ENCODE measurements at regions not wholly inside any gene's neighbourhood (a gene's known extent, or its start where the extent isn't known, plus 50 kb on each side); places are given as distances from the start of the nearest gene placed in this dataset.

DNA sequence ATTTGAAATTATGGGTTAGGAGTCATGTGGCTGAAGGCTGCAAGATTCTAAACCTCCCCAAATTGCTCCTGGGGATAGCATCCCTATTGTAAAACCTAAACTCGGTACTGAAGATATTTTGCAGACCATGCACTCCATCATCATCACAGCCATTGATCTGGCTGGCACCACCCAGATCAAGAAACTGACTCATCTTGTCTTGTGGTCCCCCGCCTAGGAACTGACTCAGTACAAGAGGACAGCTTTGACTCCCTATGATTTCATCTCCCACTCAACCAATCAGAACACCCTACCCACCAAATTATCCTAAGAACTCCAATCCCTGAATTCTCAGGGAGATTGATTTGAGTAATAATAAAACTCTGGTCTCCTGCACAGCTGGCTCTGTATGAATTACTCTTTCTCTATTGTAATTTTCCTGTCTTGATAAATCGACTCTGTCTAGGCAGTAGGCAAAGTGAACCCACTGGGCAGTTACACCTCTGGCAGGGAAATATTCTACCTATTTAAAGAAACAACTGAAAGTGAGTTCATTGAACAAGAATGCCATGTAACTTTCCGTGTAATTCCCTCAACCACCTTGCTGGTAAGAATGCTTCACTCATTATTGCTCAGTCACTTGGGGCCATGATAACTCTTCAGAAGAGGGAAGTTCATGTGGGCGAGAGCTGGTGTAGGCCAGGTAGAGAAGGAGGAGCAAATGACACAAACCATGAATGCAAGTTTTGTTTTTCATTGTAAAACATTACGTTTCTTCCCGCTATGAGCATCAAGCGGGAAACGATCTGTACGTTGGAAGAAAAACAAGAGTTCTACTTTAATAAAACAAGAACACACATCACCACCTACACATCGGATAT lies 602.9 kb upstream of the ARID1B start:
- DNase-seq: no peak
- no peak for TF ChIP-seq GATA1 (IDR thresholded peaks at IDR 0.05; ENCODE audit: low read depth, low read length)
- TF ChIP-seq POLR2A (IDR thresholded peaks at IDR 0.05; ENCODE audit: low read length): no peak

GRCh38 chr6:156169371-156169770 lies 607.8 kb upstream of the ARID1B start:
- TF ChIP-seq POLR2A (IDR thresholded peaks at IDR 0.05; ENCODE audit: low read length) (no peak), GATA1 (IDR thresholded peaks at IDR 0.05; ENCODE audit: low read depth, low read length) (no peak)

GRCh38 chr6:156167625-156168071 lies 609.5 kb upstream of the ARID1B start:
- TF ChIP-seq GATA1 (IDR thresholded peaks at IDR 0.05; ENCODE audit: low read depth, low read length): no peak
- TF ChIP-seq POLR2A (IDR thresholded peaks at IDR 0.05; ENCODE audit: low read length): no peak
- DNase-seq: no peak

More at GRCh38 chr6:156169371-156169770, 607.8 kb upstream of the ARID1B start:
- DNase-seq: no peak

- DNase-seq: no peak
- TF ChIP-seq POLR2A (IDR thresholded peaks at IDR 0.05; ENCODE audit: low read length) (no peak), GATA1 (IDR thresholded peaks at IDR 0.05; ENCODE audit: low read depth, low read length) (no peak)
Observed at GRCh38 chr6:156167016-156167624, 610.1 kb upstream of the ARID1B start.

DNA sequence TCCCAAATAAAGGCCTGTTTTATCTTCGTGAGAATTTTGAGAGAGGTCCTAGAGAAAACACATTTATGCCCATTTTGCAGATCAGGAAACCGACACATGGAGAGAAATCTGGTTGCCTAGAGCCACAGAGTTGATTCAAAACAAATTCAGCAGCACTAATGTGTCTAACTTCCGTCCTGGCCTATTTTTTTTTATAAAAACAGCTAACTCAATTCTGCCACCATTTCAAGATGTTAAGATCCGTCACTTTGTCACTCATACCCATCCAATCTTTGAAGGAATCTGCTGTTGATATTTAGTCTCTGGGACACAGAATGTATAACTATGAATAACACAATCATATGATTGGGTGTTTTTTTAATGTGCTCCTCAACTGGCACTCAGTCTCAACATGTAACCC lies 611.1 kb upstream of the ARID1B start:
- TF ChIP-seq GATA1 (IDR thresholded peaks at IDR 0.05; ENCODE audit: low read depth, low read length) (no peak), POLR2A (IDR thresholded peaks at IDR 0.05; ENCODE audit: low read length) (no peak)
- DNase-seq: no peak

DNA sequence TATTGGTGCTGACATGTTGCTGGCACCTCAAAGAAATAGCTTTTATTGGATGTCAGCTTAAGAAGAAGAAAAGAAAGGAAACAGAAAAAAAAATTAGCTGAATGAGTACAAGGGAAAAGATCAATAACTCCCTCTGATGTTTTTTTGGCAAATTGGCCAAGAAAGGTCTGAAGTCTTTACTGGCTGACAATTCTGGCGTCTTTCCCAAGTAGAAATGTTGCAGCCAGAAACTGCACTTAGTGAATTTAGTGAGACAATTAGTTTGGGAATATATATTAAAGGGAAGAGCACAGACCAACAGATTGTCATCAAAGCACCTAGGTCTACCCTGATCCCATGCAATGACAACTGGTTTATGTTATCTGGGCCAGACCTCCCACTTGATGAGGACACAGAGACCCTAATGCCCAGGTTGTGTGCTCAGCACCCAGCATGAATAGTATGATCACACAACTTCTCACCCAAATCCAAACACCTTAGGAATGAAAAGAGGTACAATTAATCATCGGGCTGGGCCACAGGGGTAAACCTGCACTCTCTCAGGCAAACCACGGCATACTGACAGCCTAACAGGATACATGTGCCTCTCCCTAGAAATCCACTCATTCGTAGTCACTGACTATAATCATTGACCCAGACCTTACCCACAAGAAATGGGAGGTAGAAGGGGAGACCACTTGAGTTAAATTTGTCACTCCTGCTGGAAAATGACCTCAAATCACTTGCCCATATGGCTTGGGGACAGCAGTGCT lies 612.3 kb upstream of the ARID1B start:
- DNase-seq: no peak
- TF ChIP-seq POLR2A (IDR thresholded peaks at IDR 0.05; ENCODE audit: low read length) (no peak), GATA1 (IDR thresholded peaks at IDR 0.05; ENCODE audit: low read depth, low read length) (no peak)

DNA sequence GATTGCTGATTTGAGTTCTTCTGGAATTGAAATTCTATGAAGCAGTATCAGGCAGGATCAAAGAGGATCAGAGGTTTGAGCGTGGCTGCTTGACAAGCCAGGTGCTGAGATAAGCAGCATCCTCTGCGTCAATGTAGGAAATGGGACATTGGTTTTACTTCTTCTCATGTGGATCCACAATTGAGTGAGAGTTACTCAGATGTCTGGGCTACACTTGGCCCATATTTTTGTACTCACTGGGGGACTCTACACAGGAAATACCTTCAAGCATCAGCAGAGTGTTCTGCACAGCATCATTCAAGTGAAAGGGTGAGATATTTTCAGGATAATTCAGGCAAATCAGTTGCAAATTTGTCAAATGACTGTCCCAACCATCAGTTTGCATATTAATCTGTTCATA lies 613.9 kb upstream of the ARID1B start:
- DNase-seq: no peak
- TF ChIP-seq GATA1 (IDR thresholded peaks at IDR 0.05; ENCODE audit: low read depth, low read length) (no peak), POLR2A (IDR thresholded peaks at IDR 0.05; ENCODE audit: low read length) (no peak)

DNA sequence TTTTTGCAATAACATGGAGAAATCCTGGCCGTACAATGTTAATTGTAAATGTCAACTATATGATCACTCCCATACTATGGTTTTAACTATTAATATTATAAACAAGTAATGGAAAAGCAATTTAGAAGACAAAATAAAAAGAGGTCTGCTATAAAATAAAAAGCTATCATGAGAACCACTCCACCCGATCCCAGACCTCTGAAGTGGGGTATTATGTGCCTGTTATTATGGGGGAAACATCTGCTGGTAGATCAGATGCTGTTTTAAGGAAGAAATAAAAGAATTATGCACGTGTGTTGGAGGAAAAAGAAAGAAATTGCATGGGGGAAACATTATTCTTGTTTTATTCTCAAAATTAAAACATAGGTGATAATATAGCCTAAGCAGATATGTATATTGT lies 615.7 kb upstream of the ARID1B start:
- TF ChIP-seq POLR2A (IDR thresholded peaks at IDR 0.05; ENCODE audit: low read length): no peak
- TF ChIP-seq GATA1 (IDR thresholded peaks at IDR 0.05; ENCODE audit: low read depth, low read length): no peak

DNA sequence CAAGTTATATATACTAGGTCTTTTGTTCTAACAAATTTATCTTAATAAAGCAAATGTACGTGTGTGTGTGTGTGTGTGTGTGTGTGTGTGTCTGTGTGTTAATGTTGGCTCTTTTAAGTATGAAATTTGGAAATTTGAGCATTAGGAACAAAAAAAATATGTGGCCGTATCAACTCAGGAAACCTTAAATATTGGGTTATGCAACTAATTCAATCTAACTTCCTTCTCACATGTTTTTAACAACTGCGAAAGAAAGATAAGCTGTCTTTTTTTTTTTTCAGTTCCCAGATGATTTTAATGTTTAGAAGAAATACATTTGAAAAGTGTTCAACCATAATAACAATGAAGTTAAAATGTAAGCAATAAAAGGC lies 616.4 kb upstream of the ARID1B start:
- TF ChIP-seq GATA1 (IDR thresholded peaks at IDR 0.05; ENCODE audit: low read depth, low read length) (no peak), POLR2A (IDR thresholded peaks at IDR 0.05; ENCODE audit: low read length) (no peak)
- DNase-seq: peak in 1 of 2 experiments; percentile 2

More for the DNA sequence above, 615.7 kb upstream of the ARID1B start:
- no peak for DNase-seq

DNA sequence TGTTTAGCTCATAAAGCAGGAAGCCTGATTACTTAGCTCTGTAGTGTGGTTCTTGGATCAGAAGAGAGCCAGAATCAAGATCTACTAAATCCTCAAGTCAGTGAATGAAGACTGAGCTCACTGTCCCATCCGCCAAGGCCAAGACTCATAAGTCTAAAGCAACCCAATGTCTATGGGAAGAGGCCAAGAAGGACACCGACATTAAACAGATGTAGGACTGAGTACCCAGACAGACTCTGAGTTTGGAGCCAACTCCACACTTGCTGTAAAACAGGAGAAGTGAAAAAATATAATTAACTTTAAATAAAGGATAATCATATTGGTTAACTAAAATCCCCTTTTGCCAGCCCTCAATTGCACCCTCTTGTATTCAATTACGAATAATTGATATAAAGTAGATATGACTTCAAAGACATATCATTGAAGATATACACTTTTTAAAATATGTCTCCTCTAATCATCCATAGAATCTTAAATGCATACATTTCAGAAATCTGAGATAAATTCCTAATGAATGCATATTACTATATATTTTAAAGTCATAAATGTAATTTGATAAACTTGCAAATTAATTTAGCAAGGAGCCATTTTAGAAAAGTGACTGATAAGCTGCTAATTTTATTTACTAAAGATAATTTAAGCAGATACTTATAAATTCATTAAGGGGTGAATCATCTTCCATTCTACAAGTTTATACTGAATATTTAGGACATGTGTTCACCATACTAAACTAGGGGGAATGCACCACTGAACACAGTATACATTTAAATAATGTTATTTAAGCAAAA lies 617.0 kb upstream of the ARID1B start:
- TF ChIP-seq POLR2A (IDR thresholded peaks at IDR 0.05; ENCODE audit: low read length) (no peak), GATA1 (IDR thresholded peaks at IDR 0.05; ENCODE audit: low read depth, low read length) (no peak)
- DNase-seq: no peak

DNA sequence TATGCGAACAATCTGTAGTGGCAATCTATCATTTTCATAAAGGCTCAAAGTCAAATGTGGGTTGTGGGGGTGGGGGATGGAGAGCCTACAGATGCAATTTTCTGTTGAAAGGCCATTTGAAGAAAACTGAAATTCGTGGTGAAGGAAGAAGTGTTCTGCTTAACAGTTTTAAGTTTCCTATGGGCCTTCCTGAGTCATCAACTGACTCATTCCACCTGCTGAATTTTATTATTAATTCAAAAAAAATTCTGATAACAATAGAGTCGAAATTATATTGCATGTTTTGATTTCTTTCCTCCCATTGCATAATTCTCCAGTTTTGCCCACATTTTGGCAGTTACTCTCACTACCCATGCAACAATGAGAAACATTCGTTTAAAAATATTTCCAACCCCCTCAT lies 622.3 kb upstream of the ARID1B start:
- TF ChIP-seq POLR2A (IDR thresholded peaks at IDR 0.05; ENCODE audit: low read length) (no peak), GATA1 (IDR thresholded peaks at IDR 0.05; ENCODE audit: low read depth, low read length) (no peak)
- no peak for DNase-seq

DNA sequence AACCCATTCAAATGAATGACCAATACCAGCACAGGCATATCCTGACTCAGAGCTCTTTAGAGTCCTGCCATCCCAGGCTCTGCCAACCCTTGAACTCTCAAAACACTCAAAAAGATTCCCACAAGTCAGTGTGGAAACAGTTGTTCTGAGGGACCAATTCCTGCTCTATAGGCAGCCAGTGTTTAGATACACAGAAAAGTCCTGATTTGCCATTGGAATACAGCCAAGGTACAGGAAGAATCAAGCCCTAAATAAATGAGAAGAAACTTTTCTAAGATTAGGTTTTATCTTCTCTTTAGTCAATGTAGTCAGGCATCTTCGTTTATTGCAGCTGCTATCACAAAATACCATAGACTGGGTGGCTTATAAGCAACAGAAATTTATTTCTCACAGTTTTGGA lies 626.8 kb upstream of the ARID1B start:
- DNase-seq: no peak
- no peak for TF ChIP-seq POLR2A (IDR thresholded peaks at IDR 0.05; ENCODE audit: low read length)
- no peak for TF ChIP-seq GATA1 (IDR thresholded peaks at IDR 0.05; ENCODE audit: low read depth, low read length)

DNA sequence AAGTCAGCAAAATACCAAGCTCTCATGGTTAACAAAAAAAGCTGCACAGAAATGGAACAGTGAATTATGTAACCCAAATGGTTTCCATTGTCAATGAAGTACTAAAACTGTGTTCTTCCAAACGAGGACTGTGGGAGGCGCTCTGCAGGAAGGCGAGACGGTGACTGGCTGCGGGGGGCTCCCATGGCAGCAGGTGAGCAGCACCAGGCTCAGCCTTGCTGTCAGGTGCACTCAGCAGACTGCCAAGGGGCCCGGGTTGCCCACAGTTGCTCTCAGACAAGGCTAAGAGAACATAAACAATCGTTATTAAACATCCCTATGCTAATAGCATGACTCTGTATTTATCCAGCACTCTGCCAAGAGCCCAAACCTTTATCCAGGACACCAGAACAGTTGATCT lies 630.3 kb upstream of the ARID1B start:
- no peak for DNase-seq

More for the DNA sequence above, 630.3 kb upstream of the ARID1B start:
- no peak for TF ChIP-seq GATA1 (IDR thresholded peaks at IDR 0.05; ENCODE audit: low read depth, low read length)
- TF ChIP-seq POLR2A (IDR thresholded peaks at IDR 0.05; ENCODE audit: low read length): no peak
